AG04449 (cell line): ENCODE measurements at regions not wholly inside any gene's neighbourhood (a gene's known extent, or its start where the extent isn't known, plus 50 kb on each side); places are given as distances from the start of the nearest gene placed in this dataset.

Experiments used
- CTCF ChIA-PET: fragments of 350-600 bp; formaldehyde crosslinking; extraction: SDS; loops from one replicate; lab custom pipeline; 2021; ENCODE audit warnings: antibody characterized with exemption; lab: Yijun Ruan, JAX
- POLR2A ChIA-PET: fragments of 400-600, 350-600 bp; formaldehyde crosslinking; extraction: SDS; loops from one replicate; lab custom pipeline; 2020; ENCODE audit warnings: antibody characterized with exemption, inconsistent platforms; lab: Yijun Ruan, JAX
- DNase-seq: peaks from one replicate; pipeline ENCODE4 v3.0.0-alpha.2; 2010; ENCODE audit warnings: low read depth, low spot score
- H3K4me3 ChIP-seq: 2 replicates; pipeline ENCODE4 v1.5.1; 2011; ENCODE audit warnings: low read depth, mild to moderate bottlenecking, control low read depth, low read length
- CTCF ChIP-seq: IDR thresholded peaks from one replicate; pipeline ENCODE4 v1.5.1; 2011; ENCODE audit warnings: mild to moderate bottlenecking, moderate library complexity, low read length, control low read depth, inconsistent platforms; ENCODE audit not compliant: insufficient read depth; ENCODE audit errors: missing control alignments

DNA sequence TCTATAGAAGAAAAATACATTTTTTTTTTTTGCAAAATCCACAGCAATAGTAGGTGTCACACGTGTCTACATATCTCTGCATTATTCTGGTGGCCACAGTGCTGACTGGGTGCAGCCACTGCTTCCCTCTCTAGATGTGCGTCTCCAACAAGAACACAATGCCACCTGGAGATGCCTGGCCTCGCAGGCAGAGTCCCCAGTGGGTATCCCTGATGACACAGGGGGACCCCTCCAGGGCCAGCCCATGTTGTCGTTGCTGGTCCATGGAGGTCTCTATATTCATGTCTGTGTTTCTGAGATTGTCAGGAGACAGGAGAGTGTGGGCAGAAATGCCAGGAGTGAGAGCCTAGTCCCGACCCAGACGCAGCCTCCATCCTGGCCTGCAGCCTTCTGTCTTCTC lies 345.9 kb upstream of the SHH start:
- ChIA-PET CTCF (no interaction called here), POLR2A (no interaction called here)
- DNase-seq: no peak
- TF ChIP-seq CTCF: no peak
- no peak overlapping the region for H3K4me3 ChIP-seq

GRCh38 chr7:156157409-156158012 lies 345.2 kb upstream of the SHH start:
- no peak for DNase-seq
- no peak for TF ChIP-seq CTCF
- ChIA-PET POLR2A (no interaction called here), CTCF (no interaction called here)
- H3K4me3 ChIP-seq: no peak overlapping the region

DNA sequence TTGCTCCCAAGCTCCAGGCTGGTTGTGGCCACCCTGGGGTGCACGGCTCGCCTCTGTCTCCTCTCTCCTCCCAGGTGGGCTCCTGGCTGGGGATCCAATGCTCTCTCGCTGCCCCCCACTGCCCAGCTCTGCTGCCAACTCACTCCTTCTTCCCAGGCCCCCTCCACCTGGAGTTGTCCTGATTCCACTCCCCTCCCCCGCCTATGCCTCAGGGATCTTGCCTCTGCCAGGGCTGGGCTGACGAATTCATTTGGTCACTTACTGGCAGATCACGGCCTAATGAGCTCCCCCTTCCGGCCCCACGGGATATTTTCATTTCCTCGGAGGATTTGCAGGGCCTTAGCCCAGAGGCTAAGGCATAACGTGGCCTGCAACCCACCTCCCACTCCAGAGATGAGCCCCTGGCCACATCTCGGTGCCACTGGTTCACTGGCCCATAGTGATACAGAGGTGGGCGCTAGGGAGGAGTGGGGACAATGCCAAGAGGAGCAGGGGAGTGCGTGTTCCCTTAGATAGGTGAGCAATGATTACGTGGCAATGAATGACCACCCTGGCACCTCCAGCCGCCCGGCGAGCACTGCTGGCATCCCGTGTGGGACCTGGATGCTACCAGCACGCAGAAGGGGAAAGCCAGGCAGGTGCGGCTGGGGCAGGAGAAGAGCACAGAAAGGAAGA lies 344.6 kb upstream of the SHH start:
- ChIA-PET CTCF (no interaction called here), POLR2A (no interaction called here)
- DNase-seq: no peak
- no peak overlapping the region for H3K4me3 ChIP-seq
- TF ChIP-seq CTCF: no peak

GRCh38 chr7:156155988-156156733 lies 343.9 kb upstream of the SHH start:
- H3K4me3 ChIP-seq: no peak overlapping the region
- POLR2A ChIA-PET: no interaction called here
- no peak for TF ChIP-seq CTCF
- DNase-seq: no peak
- CTCF ChIA-PET: no interaction called here

DNA sequence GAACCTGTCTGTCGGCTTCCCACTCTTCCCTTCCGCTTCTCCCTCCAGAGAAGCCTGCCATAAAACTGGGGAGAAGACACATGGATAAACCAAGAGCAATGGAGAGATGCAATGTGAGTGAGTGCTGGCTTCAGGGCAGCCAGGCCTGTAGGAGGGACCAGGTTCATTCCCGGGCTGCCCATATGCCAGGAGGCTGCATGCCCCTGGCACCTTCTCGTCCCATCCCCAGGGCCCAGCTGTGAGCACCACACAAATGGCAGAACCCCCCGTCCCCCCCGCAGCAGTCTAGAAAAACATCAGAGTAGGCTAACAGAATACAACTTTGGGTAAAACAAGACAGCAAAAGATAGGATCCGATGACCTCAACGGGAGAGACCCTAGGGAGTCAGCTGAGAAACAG lies 341.3 kb upstream of the SHH start:
- no peak for DNase-seq
- no peak overlapping the region for H3K4me3 ChIP-seq
- no peak for TF ChIP-seq CTCF
- ChIA-PET POLR2A (no interaction called here), CTCF (no interaction called here)

DNA sequence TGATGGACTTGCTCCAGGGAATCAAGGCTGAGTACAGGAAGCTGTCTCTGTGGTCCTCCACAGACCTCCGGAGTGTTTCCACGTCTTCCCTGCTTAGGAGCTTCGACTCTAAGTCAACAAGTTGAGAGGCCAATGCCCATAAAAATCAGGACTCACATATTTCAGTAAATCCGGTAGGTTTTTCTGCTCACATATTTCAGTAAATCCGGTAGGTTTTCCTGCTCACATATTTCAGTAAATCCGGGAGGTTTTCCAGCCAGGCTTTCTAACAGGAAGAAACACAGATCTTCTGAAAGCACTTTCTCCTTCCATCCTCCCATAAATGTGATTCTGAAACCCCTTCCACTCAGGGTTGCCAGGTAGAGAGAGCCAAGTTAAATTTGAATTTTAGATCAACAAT lies 340.1 kb upstream of the SHH start:
- no peak overlapping the region for H3K4me3 ChIP-seq
- no peak for DNase-seq
- TF ChIP-seq CTCF: no peak
- ChIA-PET CTCF (no interaction called here), POLR2A (no interaction called here)
